Endothelial cell of umbilical vein (primary cell): ENCODE measurements at regions not wholly inside any gene's neighbourhood (a gene's known extent, or its start where the extent isn't known, plus 50 kb on each side); places are given as distances from the start of the nearest gene placed in this dataset.

ENCODE experiments used
- BruUV-seq: library from RNA; stranded (reverse); fragments of 400-500 nt; replicated peaks from 2 replicates; lab custom pipeline; 2021; lab: Mats Ljungman, UMichigan
- CTCF ChIA-PET: fragments of 300-600, 350-600 bp; sonication (Branson Sonifier 250); formaldehyde crosslinking; loops from one replicate; lab custom pipeline; 2021; ENCODE audit warnings: antibody characterized with exemption, inconsistent platforms; lab: Charles Lee
- POLR2A ChIA-PET: fragments of 300-600, 350-600 bp; sonication (Branson Sonifier 250); formaldehyde crosslinking; loops from one replicate; lab custom pipeline; 2021; ENCODE audit warnings: antibody characterized with exemption, inconsistent platforms; lab: Charles Lee
- DNase-seq: peaks from one replicate; pipeline ENCODE4 v3.0.0-alpha.2; 2011; ENCODE audit warnings: low read depth, low spot score
- FAIRE-seq: peaks from 2 replicates; lab custom pipeline; 2011; peaks lifted over from hg19 to GRCh38; lab: Jason Lieb, UNC
- H2AFZ ChIP-seq: 2 replicates; pipeline ENCODE4 v1.6.0; 2012; ENCODE audit warnings: low read depth, low read length, control low read depth, inconsistent platforms
- H3K27ac ChIP-seq: 2 replicates; pipeline ENCODE4 v1.5.1; 2011; ENCODE audit warnings: low read depth, mild to moderate bottlenecking, control low read depth, low read length, moderate library complexity; ENCODE audit not compliant: insufficient read depth
- H3K27me3 ChIP-seq, 2 experiments: 2 replicates each; pipeline versions ENCODE4 v1.6.0 to v1.6.1; 2011; ENCODE audit warnings: low read length in 2 of 2, mixed read lengths in 1 of 2; ENCODE audit not compliant: control insufficient read depth in 2 of 2, insufficient read depth in 2 of 2
- H3K36me3 ChIP-seq, 2 experiments: 2 replicates in 1 of 2; 3 replicates in 1 of 2; pipeline ENCODE4 v1.5.1; 2011; ENCODE audit warnings: low read length in 2 of 2, mild to moderate bottlenecking in 1 of 2, moderate library complexity in 1 of 2; ENCODE audit not compliant: control insufficient read depth in 2 of 2, insufficient read depth in 2 of 2; ENCODE audit errors: extremely low read depth in 1 of 2
- H3K4me1 ChIP-seq: 3 replicates; pipeline ENCODE4 v1.5.1; 2011; ENCODE audit warnings: mild to moderate bottlenecking, low read length; ENCODE audit not compliant: control insufficient read depth, insufficient read depth; ENCODE audit errors: extremely low read depth
- H3K4me2 ChIP-seq: 2 replicates; pipeline ENCODE4 v1.6.1; 2011; ENCODE audit warnings: low read length, control low read depth, mixed read lengths; ENCODE audit not compliant: insufficient read depth
- H3K4me3 ChIP-seq, 3 experiments: fragments of 200-600 bp in 1 of 3; sonication (generic), shearing (Covaris generic) in 1 of 3; replicated peaks in 1 of 3; 2 replicates each; pipeline ENCODE4 v1.5.1; 2011 to 2016; ENCODE audit warnings: control low read depth in 3 of 3, low read length in 3 of 3, mild to moderate bottlenecking in 2 of 3, inconsistent platforms in 1 of 3, low read depth in 1 of 3, moderate library complexity in 1 of 3; ENCODE audit not compliant: insufficient read depth in 1 of 3
- H3K79me2 ChIP-seq: 2 replicates; pipeline ENCODE4 v1.6.0; 2012; ENCODE audit warnings: low read length, inconsistent platforms; ENCODE audit not compliant: control insufficient read depth, insufficient read depth
- H3K9ac ChIP-seq: replicated peaks from 2 replicates; pipeline ENCODE3; 2011; ENCODE audit warnings: low read length, control low read depth; ENCODE audit not compliant: insufficient read depth; ENCODE audit errors: extremely low read depth
- H3K9me1 ChIP-seq: replicated peaks from 3 replicates; pipeline ENCODE4 v1.6.0; 2011; ENCODE audit warnings: mild to moderate bottlenecking, low read length; ENCODE audit not compliant: control insufficient read depth, insufficient read depth; ENCODE audit errors: extremely low read depth
- H3K9me3 ChIP-seq: replicated peaks from 2 replicates; pipeline ENCODE4 v1.5.1; 2012; ENCODE audit warnings: low read length, inconsistent platforms; ENCODE audit not compliant: control insufficient read depth, insufficient read depth
- H4K20me1 ChIP-seq: replicated peaks from 2 replicates; pipeline ENCODE3; 2011; ENCODE audit warnings: mild to moderate bottlenecking, low read length; ENCODE audit not compliant: control insufficient read depth, insufficient read depth; ENCODE audit errors: extremely low read depth
- CTCF ChIP-seq, 2 donors: IDR thresholded peaks; 1 replicate in 1 of 2; 2 replicates in 1 of 2; pipeline ENCODE4 v1.5.1; 2011; ENCODE audit warnings: low read length in 2 of 2, mild to moderate bottlenecking in 2 of 2, moderate library complexity in 2 of 2, control low read depth in 1 of 2, inconsistent platforms in 1 of 2, low read depth in 1 of 2; ENCODE audit not compliant: insufficient read depth in 1 of 2; ENCODE audit errors: extremely low read depth in 1 of 2
- EZH2 ChIP-seq: IDR thresholded peaks from 2 replicates; pipeline ENCODE4 v1.6.1; 2012; ENCODE audit warnings: borderline replicate concordance, low read depth, mild to moderate bottlenecking, moderate library complexity, low read length, inconsistent platforms; ENCODE audit not compliant: severe bottlenecking
- FOS ChIP-seq: IDR thresholded peaks from 2 replicates; pipeline ENCODE4 v1.6.1; 2011; ENCODE audit warnings: mild to moderate bottlenecking, low read length, moderate library complexity, borderline replicate concordance; ENCODE audit not compliant: insufficient read depth
- GATA2 ChIP-seq: IDR thresholded peaks from 2 replicates; pipeline ENCODE4 v1.7.0; 2011; ENCODE audit warnings: low read depth, mild to moderate bottlenecking, moderate library complexity, mixed read lengths, low read length; ENCODE audit not compliant: insufficient read length, insufficient read depth
- JUN ChIP-seq: IDR thresholded peaks from 2 replicates; pipeline ENCODE4 v1.6.1; 2011; ENCODE audit warnings: borderline replicate concordance, low read depth; ENCODE audit not compliant: insufficient read length, insufficient read depth
- MAX ChIP-seq: IDR thresholded peaks from 2 replicates; pipeline ENCODE4 v1.6.1; 2011; ENCODE audit not compliant: insufficient read depth, insufficient read length
- MYC ChIP-seq: IDR thresholded peaks from one replicate; pipeline ENCODE4 v1.6.1; 2011; ENCODE audit warnings: mild to moderate bottlenecking, low read depth, low read length
- POLR2A ChIP-seq: IDR thresholded peaks from 2 replicates; pipeline ENCODE4 v1.6.1; 2012; ENCODE audit warnings: low read depth, mild to moderate bottlenecking, control low read depth, low read length
- POLR2AphosphoS5 ChIP-seq: IDR thresholded peaks from 2 replicates; pipeline ENCODE4 v1.6.1; 2012; ENCODE audit warnings: low read depth, mild to moderate bottlenecking, control low read depth, low read length, moderate library complexity; ENCODE audit not compliant: insufficient read depth
- dilution Hi-C: fragments of 300-500 bp; cut with MboI; formaldehyde crosslinking; loops from one replicate; pipeline ENCODE4 v1.15.0; 2019; ENCODE audit warnings: low sequenced_read_pairs; ENCODE audit not compliant: extremely low pct_ligation_motif_present
- intact Hi-C: fragments of 100-400 bp; cut with micrococcal nuclease; formaldehyde crosslinking; loops from one replicate; pipeline ENCODE4 v1.10.0; 2022

GRCh38 chr18:2049986-2050385, 521.3 kb downstream of the METTL4 start:
- CTCF ChIA-PET = interaction anchor here (1.1 kb wide), 1 partner anchor 24 kb away, joined by 3 read pairs; no protein-coding TSS in a partner anchor
- no peaks in the 10 kb centered on the region for H3K9me1 ChIP-seq
- FAIRE-seq (no peak), DNase-seq (no peak)
- no TSS peak for BruUV-seq
- H3K27me3 ChIP-seq = no peaks in the 10 kb centered on the region
- no peak overlapping the region for H3K4me3 ChIP-seq
- H3K27ac ChIP-seq = no peak overlapping the region
- H3K4me1 ChIP-seq = no peaks in the 10 kb centered on the region
- H3K4me2 ChIP-seq = no peak overlapping the region
- no peaks in the 10 kb centered on the region for H4K20me1 ChIP-seq
- H3K79me2 ChIP-seq = no peaks in the 10 kb centered on the region
- H2AFZ ChIP-seq = no peak overlapping the region
- no peaks in the 10 kb centered on the region for H3K36me3 ChIP-seq
- H3K9ac ChIP-seq = no peak overlapping the region
- POLR2A ChIA-PET = no interaction called here
- no peak for TF ChIP-seq EZH2
- no peak for TF ChIP-seq CTCF (IDR thresholded peaks at IDR 0.05; ENCODE audit: extremely low read depth in 1 of 2, insufficient read depth in 1 of 2, low read depth in 1 of 2, low read length in 2 of 2)
- TF ChIP-seq FOS = no peak
- no peak for TF ChIP-seq POLR2AphosphoS5
- TF ChIP-seq GATA2 = no peak
- TF ChIP-seq POLR2A = no peak
- no peak for TF ChIP-seq MYC
- TF ChIP-seq JUN = no peak
- no peak for TF ChIP-seq MAX
- intact Hi-C loops = no loop called here
- dilution Hi-C loops = no loop called here
- H3K9me3 ChIP-seq = no peaks in the 10 kb centered on the region
